SK-N-SH treated with all-trans-retinoic acid at 6 μM for 48 hours (cell line): ENCODE measurements at regions not wholly inside any gene's neighbourhood (a gene's known extent, or its start where the extent isn't known, plus 50 kb on each side); places are given as distances from the start of the nearest gene placed in this dataset.

Experiments used
- ATAC-seq: fragments of 200-7000 bp; cut with Tn5 transposase; 3 replicates; pipeline ENCODE4 v1.9.1; 2020; ENCODE audit warnings: mild to moderate bottlenecking, moderate library complexity
- BACH2 ChIP-seq: fragments of 250-450 bp; sonication (Bioruptor Pico); IDR thresholded peaks from 2 replicates; pipeline ENCODE4 v1.9.0; 2021; ENCODE audit warnings: mild to moderate bottlenecking, borderline replicate concordance
- CREB5 ChIP-seq: fragments of 250-450 bp; sonication (Bioruptor Pico); IDR thresholded peaks from 2 replicates; pipeline ENCODE4 v1.5.1; 2020; ENCODE audit warnings: low read depth, mild to moderate bottlenecking, moderate library complexity
- CSDC2 ChIP-seq: fragments of 250-450 bp; sonication (Bioruptor Pico); IDR thresholded peaks from 2 replicates; pipeline ENCODE4 v1.5.0; 2020; ENCODE audit warnings: mild to moderate bottlenecking, moderate library complexity
- CSRNP3 ChIP-seq: fragments of 250-450 bp; sonication (Bioruptor Pico); IDR thresholded peaks from 2 replicates; pipeline ENCODE4 v1.5.1; 2021; ENCODE audit warnings: mild to moderate bottlenecking, moderate library complexity
- ESRRG ChIP-seq: fragments of 250-450 bp; sonication (Bioruptor Pico); IDR thresholded peaks from 2 replicates; pipeline ENCODE4 v1.6.1; 2021; ENCODE audit warnings: mild to moderate bottlenecking
- GLIS3 ChIP-seq: fragments of 250-450 bp; sonication (Bioruptor Pico); IDR thresholded peaks from 2 replicates; pipeline ENCODE4 v1.5.0; 2020; ENCODE audit warnings: mild to moderate bottlenecking, moderate library complexity
- ISL1 ChIP-seq: fragments of 250-450 bp; sonication (Bioruptor Pico); IDR thresholded peaks from 2 replicates; pipeline ENCODE4 v2.1.2; 2022; ENCODE audit warnings: mild to moderate bottlenecking, moderate library complexity
- OSR1 ChIP-seq: fragments of 250-450 bp; sonication (Bioruptor Pico); IDR thresholded peaks from 2 replicates; pipeline ENCODE4 v1.8.0; 2022; ENCODE audit warnings: moderate library complexity, mild to moderate bottlenecking, inconsistent platforms
- POU6F1 ChIP-seq: fragments of 250-450 bp; sonication (Bioruptor Pico); IDR thresholded peaks from 2 replicates; pipeline ENCODE4 v1.8.0; 2021; ENCODE audit warnings: low read depth, mild to moderate bottlenecking, moderate library complexity, borderline replicate concordance
- PPARA ChIP-seq: fragments of 250-450 bp; sonication (Bioruptor Pico); IDR thresholded peaks from 2 replicates; pipeline ENCODE4 v1.5.0; 2020; ENCODE audit warnings: mild to moderate bottlenecking, borderline replicate concordance
- RARB ChIP-seq: fragments of 250-450 bp; sonication (Bioruptor Pico); IDR thresholded peaks from 2 replicates; pipeline ENCODE4 v1.8.0; 2021; ENCODE audit warnings: mild to moderate bottlenecking, moderate library complexity
- SNAI2 ChIP-seq: fragments of 250-450 bp; sonication (Bioruptor Pico); IDR thresholded peaks from 2 replicates; pipeline ENCODE4 v1.5.0; 2020; ENCODE audit warnings: mild to moderate bottlenecking, moderate library complexity
- TCF4 ChIP-seq: fragments of 250-450 bp; sonication (Bioruptor Pico); IDR thresholded peaks from 2 replicates; pipeline ENCODE4 v1.8.0; 2021; ENCODE audit warnings: mild to moderate bottlenecking, moderate library complexity, borderline replicate concordance
- ZC3H10 ChIP-seq: fragments of 250-450 bp; sonication (Bioruptor Pico); IDR thresholded peaks from 2 replicates; pipeline ENCODE4 v1.5.1; 2021; ENCODE audit warnings: mild to moderate bottlenecking, moderate library complexity
- ZFP3 ChIP-seq: fragments of 250-450 bp; sonication (Bioruptor Pico); IDR thresholded peaks from 2 replicates; pipeline ENCODE4 v1.5.0; 2020; ENCODE audit warnings: mild to moderate bottlenecking, moderate library complexity
- ZFP30 ChIP-seq: fragments of 450-650 bp; formaldehyde crosslinking; IDR thresholded peaks from 2 replicates; pipeline ENCODE4 v1.5.0; 2022; ENCODE audit warnings: mild to moderate bottlenecking, moderate library complexity
- ZNF565 ChIP-seq: fragments of 450-650 bp; formaldehyde crosslinking; conservative IDR thresholded peaks from 2 replicates; pipeline ENCODE4 v1.5.0; 2020; ENCODE audit warnings: low read depth, mild to moderate bottlenecking, moderate library complexity
- ZNF70 ChIP-seq: fragments of 450-650 bp; formaldehyde crosslinking; IDR thresholded peaks from 2 replicates; pipeline ENCODE4 v1.5.0; 2020; ENCODE audit warnings: mild to moderate bottlenecking, moderate library complexity
- ZNF8 ChIP-seq: fragments of 450-650 bp; formaldehyde crosslinking; IDR thresholded peaks from 2 replicates; pipeline ENCODE4 v1.5.0; 2020; ENCODE audit warnings: mild to moderate bottlenecking, moderate library complexity
- TF ChIP-seq, protein P1 (sequence below): fragments of 250-450 bp; sonication (Bioruptor Pico); IDR thresholded peaks from 2 replicates; pipeline ENCODE4 v1.5.0; 2020; ENCODE audit warnings: mild to moderate bottlenecking, moderate library complexity
- TF ChIP-seq, protein P2 (sequence below): fragments of 250-450 bp; sonication (Bioruptor Pico); IDR thresholded peaks from 2 replicates; pipeline ENCODE4 v1.8.0; 2020; ENCODE audit warnings: mild to moderate bottlenecking, moderate library complexity, borderline replicate concordance

DNA sequence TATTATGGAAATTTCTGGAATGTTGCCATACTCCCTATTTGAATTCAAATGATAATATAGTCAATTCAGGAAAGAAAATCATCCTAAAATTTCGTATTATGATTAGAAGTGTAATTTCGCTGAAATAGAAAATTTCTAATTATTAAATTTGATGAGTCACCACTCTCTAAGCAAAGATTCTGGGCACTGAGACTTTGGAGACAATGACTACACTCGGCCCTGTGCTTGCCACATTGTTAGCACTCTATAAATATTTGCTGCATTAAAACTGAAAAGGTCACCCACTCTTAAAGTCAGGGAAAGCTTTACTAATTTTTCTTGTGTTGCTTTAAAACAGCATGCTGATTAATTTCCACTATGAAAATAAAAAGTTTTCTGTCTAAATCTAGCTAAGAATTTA lies 240.3 kb downstream of the TLE4 start:
- ATAC-seq, result no peak
- no peak for TF ChIP-seq POU6F1 (CRISPR knock-in tag)
- no peak for TF ChIP-seq CSRNP3 (CRISPR knock-in tag)
- no peak for TF ChIP-seq ZFP30
- no peak for TF ChIP-seq TCF4 (CRISPR knock-in tag)
- TF ChIP-seq, protein P1, sequence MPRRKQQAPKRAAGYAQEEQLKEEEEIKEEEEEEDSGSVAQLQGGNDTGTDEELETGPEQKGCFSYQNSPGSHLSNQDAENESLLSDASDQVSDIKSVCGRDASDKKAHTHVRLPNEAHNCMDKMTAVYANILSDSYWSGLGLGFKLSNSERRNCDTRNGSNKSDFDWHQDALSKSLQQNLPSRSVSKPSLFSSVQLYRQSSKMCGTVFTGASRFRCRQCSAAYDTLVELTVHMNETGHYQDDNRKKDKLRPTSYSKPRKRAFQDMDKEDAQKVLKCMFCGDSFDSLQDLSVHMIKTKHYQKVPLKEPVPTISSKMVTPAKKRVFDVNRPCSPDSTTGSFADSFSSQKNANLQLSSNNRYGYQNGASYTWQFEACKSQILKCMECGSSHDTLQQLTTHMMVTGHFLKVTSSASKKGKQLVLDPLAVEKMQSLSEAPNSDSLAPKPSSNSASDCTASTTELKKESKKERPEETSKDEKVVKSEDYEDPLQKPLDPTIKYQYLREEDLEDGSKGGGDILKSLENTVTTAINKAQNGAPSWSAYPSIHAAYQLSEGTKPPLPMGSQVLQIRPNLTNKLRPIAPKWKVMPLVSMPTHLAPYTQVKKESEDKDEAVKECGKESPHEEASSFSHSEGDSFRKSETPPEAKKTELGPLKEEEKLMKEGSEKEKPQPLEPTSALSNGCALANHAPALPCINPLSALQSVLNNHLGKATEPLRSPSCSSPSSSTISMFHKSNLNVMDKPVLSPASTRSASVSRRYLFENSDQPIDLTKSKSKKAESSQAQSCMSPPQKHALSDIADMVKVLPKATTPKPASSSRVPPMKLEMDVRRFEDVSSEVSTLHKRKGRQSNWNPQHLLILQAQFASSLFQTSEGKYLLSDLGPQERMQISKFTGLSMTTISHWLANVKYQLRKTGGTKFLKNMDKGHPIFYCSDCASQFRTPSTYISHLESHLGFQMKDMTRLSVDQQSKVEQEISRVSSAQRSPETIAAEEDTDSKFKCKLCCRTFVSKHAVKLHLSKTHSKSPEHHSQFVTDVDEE (CRISPR knock-in tag), result no peak
- TF ChIP-seq ESRRG, result no peak
- no peak for TF ChIP-seq BACH2
- no peak for TF ChIP-seq GLIS3 (CRISPR knock-in tag)
- no peak for TF ChIP-seq PPARA (CRISPR knock-in tag)
- TF ChIP-seq RARB (CRISPR knock-in tag), result no peak
- TF ChIP-seq ZC3H10 (CRISPR knock-in tag), result no peak
- TF ChIP-seq ZNF565 (CRISPR knock-in tag), result no peak
- no peak for TF ChIP-seq ZNF70 (CRISPR knock-in tag)
- TF ChIP-seq CSDC2 (CRISPR knock-in tag), result no peak
- TF ChIP-seq, all 23 proteins: peak for 0

GRCh38 chr9:79809931-79810330 lies 238.2 kb downstream of the TLE4 start:
- peak; percentile 68 for ATAC-seq
- TF ChIP-seq ZFP3 (no peak), ISL1 (CRISPR knock-in tag) (peak; percentile 73)

DNA sequence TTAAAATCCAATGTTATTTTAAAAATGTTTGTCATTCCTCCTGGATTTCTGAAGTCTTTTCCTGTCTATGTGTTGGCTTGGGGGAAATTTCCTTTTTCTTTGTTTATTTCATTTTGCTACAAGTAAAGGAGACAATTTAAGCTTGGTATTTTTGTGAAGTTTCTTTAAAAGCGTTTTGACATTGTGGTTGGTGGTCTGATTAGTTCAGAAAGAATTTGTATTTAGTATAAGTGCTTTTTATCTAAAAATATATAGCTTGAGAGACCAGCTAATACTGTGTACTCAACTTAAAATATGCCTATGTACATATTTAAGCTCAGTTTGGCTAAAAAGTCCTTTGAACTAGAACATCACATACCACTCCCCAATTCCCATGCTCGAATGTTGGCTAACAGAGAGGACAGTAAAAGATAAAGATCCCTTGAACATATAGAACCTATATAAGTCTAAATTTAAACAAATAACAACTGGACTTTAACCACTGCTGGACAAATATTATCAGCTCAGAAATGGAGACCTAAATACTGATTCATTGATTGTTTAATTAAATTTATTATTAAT lies 237.6 kb downstream of the TLE4 start:
- TF ChIP-seq TCF4 (CRISPR knock-in tag), result no peak
- TF ChIP-seq ZFP3, result no peak
- no peak for TF ChIP-seq PPARA (CRISPR knock-in tag)
- TF ChIP-seq CREB5 (CRISPR knock-in tag), result no peak
- TF ChIP-seq ZFP30, result no peak
- ATAC-seq, result peak; percentile 26; the same call in 2 of the 3 replicates

DNA sequence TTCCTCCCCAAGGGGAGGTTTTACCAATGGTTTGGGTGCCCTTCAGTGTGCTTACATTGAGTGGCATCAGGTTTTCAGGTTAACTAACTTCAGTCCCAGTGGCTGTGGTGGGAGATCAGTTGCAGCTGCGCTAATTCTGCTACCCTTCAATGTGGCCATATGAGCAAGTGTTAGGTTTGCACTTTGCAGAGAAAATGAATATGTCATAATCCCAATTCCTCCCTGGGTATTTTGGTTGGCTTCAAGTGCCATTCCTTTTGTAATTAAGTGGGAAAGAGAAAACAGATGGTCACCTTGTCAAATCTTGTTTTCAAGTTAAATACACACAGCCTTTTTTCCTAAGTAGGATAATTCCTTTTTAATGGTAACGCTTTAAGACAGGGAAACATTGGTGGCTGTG lies 236.2 kb downstream of the TLE4 start:
- no peak; the same call in 2 of the 3 replicates for ATAC-seq
- no peak for TF ChIP-seq ZNF8 (CRISPR knock-in tag)
- TF ChIP-seq CREB5 (CRISPR knock-in tag), result no peak
- no peak for TF ChIP-seq ISL1 (CRISPR knock-in tag)
- no peak for TF ChIP-seq ZC3H10 (CRISPR knock-in tag)
- TF ChIP-seq, protein P1 (CRISPR knock-in tag), result no peak
- TF ChIP-seq, protein P2, sequence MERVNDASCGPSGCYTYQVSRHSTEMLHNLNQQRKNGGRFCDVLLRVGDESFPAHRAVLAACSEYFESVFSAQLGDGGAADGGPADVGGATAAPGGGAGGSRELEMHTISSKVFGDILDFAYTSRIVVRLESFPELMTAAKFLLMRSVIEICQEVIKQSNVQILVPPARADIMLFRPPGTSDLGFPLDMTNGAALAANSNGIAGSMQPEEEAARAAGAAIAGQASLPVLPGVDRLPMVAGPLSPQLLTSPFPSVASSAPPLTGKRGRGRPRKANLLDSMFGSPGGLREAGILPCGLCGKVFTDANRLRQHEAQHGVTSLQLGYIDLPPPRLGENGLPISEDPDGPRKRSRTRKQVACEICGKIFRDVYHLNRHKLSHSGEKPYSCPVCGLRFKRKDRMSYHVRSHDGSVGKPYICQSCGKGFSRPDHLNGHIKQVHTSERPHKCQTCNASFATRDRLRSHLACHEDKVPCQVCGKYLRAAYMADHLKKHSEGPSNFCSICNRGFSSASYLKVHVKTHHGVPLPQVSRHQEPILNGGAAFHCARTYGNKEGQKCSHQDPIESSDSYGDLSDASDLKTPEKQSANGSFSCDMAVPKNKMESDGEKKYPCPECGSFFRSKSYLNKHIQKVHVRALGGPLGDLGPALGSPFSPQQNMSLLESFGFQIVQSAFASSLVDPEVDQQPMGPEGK, result no peak
- TF ChIP-seq POU6F1 (CRISPR knock-in tag), result no peak
- no peak for TF ChIP-seq OSR1 (CRISPR knock-in tag)
- TF ChIP-seq ZNF565 (CRISPR knock-in tag), result no peak
- no peak for TF ChIP-seq SNAI2 (CRISPR knock-in tag)
